HG03103 (cell line): ENCODE measurements at regions not wholly inside any gene's neighbourhood (a gene's known extent, or its start where the extent isn't known, plus 50 kb on each side); places are given as distances from the start of the nearest gene placed in this dataset.

Experiments used
- ATAC-seq: cut with Tn5 transposase; IDR thresholded peaks from one replicate; pipeline ENCODE4 v1.9.1; 2021; ENCODE audit warnings: low read depth; ENCODE audit not compliant: unreplicated experiment

GRCh38 chr4:96646146-96646545 lies 806.3 kb downstream of the PDHA2 start:
- ATAC-seq, result no peak

GRCh38 chr4:96649536-96649935 lies 809.6 kb downstream of the PDHA2 start:
- no peak for ATAC-seq

- ATAC-seq, result no peak
These were observed 812.3 kb downstream of the PDHA2 start for GRCh38 chr4:96652158-96652557.

GRCh38 chr4:96652821-96653220 lies 812.9 kb downstream of the PDHA2 start:
- no peak for ATAC-seq

GRCh38 chr4:96654045-96654444 lies 814.2 kb downstream of the PDHA2 start:
- no peak for ATAC-seq

GRCh38 chr4:96670381-96670780 lies 830.5 kb downstream of the PDHA2 start:
- no peak for ATAC-seq

- no peak for ATAC-seq
These were observed 835.5 kb downstream of the PDHA2 start for GRCh38 chr4:96675416-96675815.

GRCh38 chr4:96675896-96676295 lies 836.0 kb downstream of the PDHA2 start:
- no peak for ATAC-seq

GRCh38 chr4:96676754-96677435 lies 837.0 kb downstream of the PDHA2 start:
- no peak for ATAC-seq

GRCh38 chr4:96677499-96677898 lies 837.6 kb downstream of the PDHA2 start:
- no peak for ATAC-seq

GRCh38 chr4:96681218-96681617 lies 841.3 kb downstream of the PDHA2 start:
- no peak for ATAC-seq

- no peak for ATAC-seq
These were observed 845.8 kb downstream of the PDHA2 start for GRCh38 chr4:96685691-96686090.

- no peak for ATAC-seq
These were observed 851.6 kb downstream of the PDHA2 start for GRCh38 chr4:96691521-96691920.

- no peak for ATAC-seq
These were observed 858.9 kb downstream of the PDHA2 start for GRCh38 chr4:96698831-96699230.

- no peak for ATAC-seq
These were observed 863.4 kb downstream of the PDHA2 start for GRCh38 chr4:96703265-96703664.

- no peak for ATAC-seq
These were observed 868.9 kb downstream of the PDHA2 start for GRCh38 chr4:96708766-96709165.

GRCh38 chr4:96713271-96713850 lies 873.5 kb downstream of the PDHA2 start:
- no peak for ATAC-seq

GRCh38 chr4:96729641-96730040 lies 889.7 kb downstream of the PDHA2 start:
- no peak for ATAC-seq

- ATAC-seq, result no peak
These were observed 890.5 kb downstream of the PDHA2 start for GRCh38 chr4:96730432-96730831.

- no peak for ATAC-seq
These were observed 896.5 kb downstream of the PDHA2 start for GRCh38 chr4:96736352-96736889.

GRCh38 chr4:96739101-96739500 lies 899.2 kb downstream of the PDHA2 start:
- no peak for ATAC-seq

- ATAC-seq, result no peak
These were observed 902.6 kb downstream of the PDHA2 start for GRCh38 chr4:96742332-96743014.
